ENCODE measurements at regions not wholly inside any gene's neighbourhood (a gene's known extent, or its start where the extent isn't known, plus 50 kb on each side); places are given as distances from the start of the nearest gene placed in this dataset.

DNA sequence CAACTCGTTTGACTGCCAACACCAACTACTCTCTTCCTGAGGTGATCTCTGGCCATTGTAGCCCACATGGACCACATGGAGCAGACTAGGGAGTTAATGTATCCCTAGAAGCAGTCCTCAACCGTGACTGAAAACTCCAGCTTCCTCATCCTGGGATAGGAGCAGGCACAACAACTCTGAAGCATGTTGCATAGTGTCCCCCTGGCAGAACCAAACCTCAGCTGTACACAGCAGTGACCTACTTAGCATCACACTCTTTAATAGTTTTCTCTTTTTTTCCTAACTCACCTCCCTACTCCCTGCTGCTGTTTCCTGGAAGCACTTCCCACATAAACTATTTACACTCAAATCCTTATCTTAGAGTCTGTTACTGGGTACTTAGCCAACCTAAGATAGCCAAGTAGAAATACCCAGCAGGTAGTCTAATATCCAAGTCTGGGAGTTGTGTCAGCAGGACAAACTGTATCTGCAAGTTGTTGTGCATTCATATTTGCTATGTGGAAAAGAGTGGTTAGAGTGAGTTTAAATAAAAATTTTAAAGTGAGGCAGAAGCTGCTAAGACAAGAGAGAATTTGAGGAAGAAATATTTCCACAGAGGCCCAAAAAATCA, 228.8 kb downstream of the LTN1 start:
- no peak overlapping the region for H3K4me3 ChIP-seq

DNA sequence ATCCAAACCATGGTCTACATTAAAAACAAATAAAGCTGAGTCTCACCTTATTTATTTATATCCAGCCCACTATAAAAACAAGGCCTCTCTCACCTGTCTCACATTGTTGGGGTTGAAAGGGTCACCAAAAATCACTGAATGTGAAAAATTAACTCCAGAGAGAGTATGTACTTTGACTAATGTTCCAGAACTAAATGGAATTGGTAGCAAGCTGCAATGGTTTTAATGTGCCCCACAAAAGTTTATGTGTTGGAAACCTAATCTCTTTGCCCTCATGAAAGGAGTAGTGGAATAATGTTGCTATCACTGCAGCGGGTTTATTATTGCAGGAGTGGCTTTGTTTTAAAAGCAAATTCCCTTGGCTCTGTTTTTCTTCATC, 230.3 kb downstream of the LTN1 start:
- intact Hi-C loops (cut with DNase I), result no loop called here

More for the DNA sequence above, 228.8 kb downstream of the LTN1 start:
- intact Hi-C loops (cut with DNase I), result no loop called here
- no peak for DNase-seq (ENCODE audit: extremely low spot score in 2 of 2)
- no peaks in the 10 kb centered on the region for H3K9me3 ChIP-seq
- H3K36me3 ChIP-seq, result no peaks in the 10 kb centered on the region
- TF ChIP-seq POLR2AphosphoS5 (IDR thresholded peaks at IDR 0.05; ENCODE audit: insufficient read depth in 1 of 2, low read depth in 1 of 2) (no peak), CTCF (IDR thresholded peaks at IDR 0.05) (no peak), POLR2A (IDR thresholded peaks at IDR 0.05) (no peak)
- no peak overlapping the region for H3K27ac ChIP-seq
- no peaks in the 10 kb centered on the region for H3K27me3 ChIP-seq
- H3K4me1 ChIP-seq, result no peaks in the 10 kb centered on the region

DNA sequence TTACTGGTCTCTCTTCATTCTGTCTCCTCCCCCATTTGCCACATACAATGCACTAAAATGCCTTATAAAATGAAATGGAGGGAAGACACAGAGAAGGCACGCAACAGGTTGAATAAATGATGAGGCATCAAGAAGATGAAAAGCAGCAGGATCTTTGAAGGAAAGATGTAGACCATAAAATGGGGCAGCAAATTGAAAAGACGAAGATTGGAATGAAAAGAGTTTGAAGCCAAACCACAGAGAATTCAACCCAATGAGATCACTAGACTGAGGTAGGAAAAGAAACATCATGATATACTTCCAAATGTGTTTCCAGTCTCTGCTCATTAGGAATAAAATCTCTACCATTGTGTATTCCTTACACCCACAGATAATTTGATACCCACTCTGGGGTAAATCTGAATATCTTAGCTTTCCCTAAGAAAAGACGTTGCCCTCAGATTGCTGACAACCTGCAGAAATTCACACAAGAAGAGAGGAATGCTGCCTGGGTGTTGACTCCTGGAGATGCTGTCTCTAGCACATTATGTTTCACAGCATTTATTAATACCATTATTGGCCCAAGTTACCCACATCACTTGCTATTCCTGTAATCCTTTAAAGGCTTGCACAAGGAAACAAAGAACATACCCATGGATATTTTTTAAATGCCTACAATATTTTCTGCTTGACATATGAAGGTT, 230.9 kb downstream of the LTN1 start:
- no peak overlapping the region for H3K27ac ChIP-seq
- H3K36me3 ChIP-seq, result no peaks in the 10 kb centered on the region
- no peaks in the 10 kb centered on the region for H3K27me3 ChIP-seq
- intact Hi-C loops (cut with DNase I), result no loop called here
- no peak for DNase-seq (ENCODE audit: extremely low spot score in 2 of 2)
- H3K4me3 ChIP-seq, result no peak overlapping the region
- H3K9me3 ChIP-seq, result no peaks in the 10 kb centered on the region
- no peaks in the 10 kb centered on the region for H3K4me1 ChIP-seq
- TF ChIP-seq CTCF (IDR thresholded peaks at IDR 0.05) (no peak), POLR2A (IDR thresholded peaks at IDR 0.05) (no peak), POLR2AphosphoS5 (IDR thresholded peaks at IDR 0.05; ENCODE audit: insufficient read depth in 1 of 2, low read depth in 1 of 2) (no peak)

More for the DNA sequence above, 230.3 kb downstream of the LTN1 start:
- Histone ChIP-seq H3K4me3 (no peak overlapping the region), H3K27me3 (no peaks in the 10 kb centered on the region), H3K27ac (no peak overlapping the region), H3K36me3 (no peaks in the 10 kb centered on the region), H3K4me1 (no peaks in the 10 kb centered on the region), H3K9me3 (no peaks in the 10 kb centered on the region)
- no peak for TF ChIP-seq POLR2A (IDR thresholded peaks at IDR 0.05)
- TF ChIP-seq CTCF (IDR thresholded peaks at IDR 0.05), result no peak
- no peak for TF ChIP-seq POLR2AphosphoS5 (IDR thresholded peaks at IDR 0.05; ENCODE audit: insufficient read depth in 1 of 2, low read depth in 1 of 2)
- DNase-seq (ENCODE audit: extremely low spot score in 2 of 2), result no peak

DNA sequence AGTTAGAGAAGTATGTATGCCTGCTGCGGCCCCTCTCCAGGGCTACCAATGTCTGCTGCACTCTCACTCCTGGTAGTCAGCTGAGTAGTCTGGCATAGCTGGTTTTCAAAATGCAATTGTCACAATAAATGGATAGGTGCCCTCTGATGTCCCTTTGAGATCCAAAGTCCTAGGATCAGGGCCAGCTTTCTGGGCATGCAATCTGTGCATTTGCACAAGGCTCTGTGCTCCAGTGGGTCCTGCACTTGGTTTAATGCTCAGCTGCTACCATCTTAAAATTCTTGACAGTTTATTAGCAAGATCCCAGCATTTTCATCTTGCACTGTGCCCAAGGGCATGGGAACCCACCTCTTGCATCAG, 233.8 kb downstream of the LTN1 start:
- TF ChIP-seq POLR2A (IDR thresholded peaks at IDR 0.05), result no peak
- TF ChIP-seq CTCF (IDR thresholded peaks at IDR 0.05), result no peak
- TF ChIP-seq POLR2AphosphoS5 (IDR thresholded peaks at IDR 0.05; ENCODE audit: insufficient read depth in 1 of 2, low read depth in 1 of 2), result no peak
- intact Hi-C loops (cut with DNase I), result no loop called here
- H3K27ac ChIP-seq, result no peak overlapping the region
- H3K27me3 ChIP-seq, result no peaks in the 10 kb centered on the region
- H3K36me3 ChIP-seq, result no peaks in the 10 kb centered on the region
- peaks cover 12% of the 10 kb centered on the region for H3K4me1 ChIP-seq
- DNase-seq (ENCODE audit: extremely low spot score in 2 of 2), result no peak
- H3K4me3 ChIP-seq, result no peak overlapping the region
- no peaks in the 10 kb centered on the region for H3K9me3 ChIP-seq

Measured in vagina (tissue), 2 donors.